ENCODE measurements at regions not wholly inside any gene's neighbourhood (a gene's known extent, or its start where the extent isn't known, plus 50 kb on each side); places are given as distances from the start of the nearest gene placed in this dataset.

- TF ChIP-seq CTCF (IDR thresholded peaks at IDR 0.05) (no peak), ZFX (IDR thresholded peaks at IDR 0.05; ENCODE audit: borderline replicate concordance) (no peak)
Measured at GRCh38 chr1:224874775-224875174, 54.7 kb upstream of the DNAH14 start.
